H1 (cell line): ENCODE measurements at regions not wholly inside any gene's neighbourhood (a gene's known extent, or its start where the extent isn't known, plus 50 kb on each side); places are given as distances from the start of the nearest gene placed in this dataset.

Experiments used
- MAX ChIP-seq: IDR thresholded peaks from 2 replicates; pipeline ENCODE4 v1.6.1; 2012; ENCODE audit warnings: inconsistent platforms
- NRF1 ChIP-seq: IDR thresholded peaks from 2 replicates; pipeline ENCODE4 v1.6.1; 2011; ENCODE audit warnings: mild to moderate bottlenecking, low read depth, low read length, improper control_type of control experiment
- PHF8 ChIP-seq: fragments of 200-600 bp; sonication (generic); conservative IDR thresholded peaks from 2 replicates; pipeline ENCODE4 v1.7.1; 2012; ENCODE audit warnings: low read depth, mild to moderate bottlenecking, inconsistent platforms, low read length, moderate library complexity
- POLR2A ChIP-seq, 2 experiments: IDR thresholded peaks; 1 replicate in 1 of 2; 2 replicates in 1 of 2; pipeline ENCODE4 v1.6.1; 2011; ENCODE audit warnings: low read depth in 2 of 2, low read length in 2 of 2, mild to moderate bottlenecking in 2 of 2; ENCODE audit errors: control extremely low read depth in 1 of 2
- RAD21 ChIP-seq, 2 experiments: IDR thresholded peaks in 1 of 2; conservative IDR thresholded peaks in 1 of 2; 2 replicates each; pipeline ENCODE4 v1.6.1; 2011; ENCODE audit warnings: low read depth in 2 of 2, low read length in 2 of 2, improper control_type of control experiment in 1 of 2, inconsistent platforms in 1 of 2, mild to moderate bottlenecking in 1 of 2, moderate library complexity in 1 of 2
- RBBP5 ChIP-seq: IDR thresholded peaks from 2 replicates; pipeline ENCODE4 v1.7.1; 2012; ENCODE audit warnings: low read depth, mild to moderate bottlenecking, inconsistent platforms, low read length, moderate library complexity, borderline replicate concordance
- RNF2 ChIP-seq: fragments of 200-900, 300-1000 bp; sonication (generic); IDR thresholded peaks from 2 replicates; pipeline ENCODE4 v1.7.1; 2016; ENCODE audit warnings: borderline replicate concordance, low read depth, mild to moderate bottlenecking, antibody characterized with exemption, low read length; ENCODE audit not compliant: poor library complexity, severe bottlenecking; ENCODE audit errors: missing control alignments
- SIRT6 ChIP-seq: IDR thresholded peaks from one replicate; pipeline ENCODE4 v1.7.1; 2012; ENCODE audit warnings: low read length, inconsistent platforms
- ZNF274 ChIP-seq: IDR thresholded peaks from 2 replicates; pipeline ENCODE4 v1.7.0; 2012; ENCODE audit warnings: low read length, borderline replicate concordance; ENCODE audit errors: extremely low read depth

DNA sequence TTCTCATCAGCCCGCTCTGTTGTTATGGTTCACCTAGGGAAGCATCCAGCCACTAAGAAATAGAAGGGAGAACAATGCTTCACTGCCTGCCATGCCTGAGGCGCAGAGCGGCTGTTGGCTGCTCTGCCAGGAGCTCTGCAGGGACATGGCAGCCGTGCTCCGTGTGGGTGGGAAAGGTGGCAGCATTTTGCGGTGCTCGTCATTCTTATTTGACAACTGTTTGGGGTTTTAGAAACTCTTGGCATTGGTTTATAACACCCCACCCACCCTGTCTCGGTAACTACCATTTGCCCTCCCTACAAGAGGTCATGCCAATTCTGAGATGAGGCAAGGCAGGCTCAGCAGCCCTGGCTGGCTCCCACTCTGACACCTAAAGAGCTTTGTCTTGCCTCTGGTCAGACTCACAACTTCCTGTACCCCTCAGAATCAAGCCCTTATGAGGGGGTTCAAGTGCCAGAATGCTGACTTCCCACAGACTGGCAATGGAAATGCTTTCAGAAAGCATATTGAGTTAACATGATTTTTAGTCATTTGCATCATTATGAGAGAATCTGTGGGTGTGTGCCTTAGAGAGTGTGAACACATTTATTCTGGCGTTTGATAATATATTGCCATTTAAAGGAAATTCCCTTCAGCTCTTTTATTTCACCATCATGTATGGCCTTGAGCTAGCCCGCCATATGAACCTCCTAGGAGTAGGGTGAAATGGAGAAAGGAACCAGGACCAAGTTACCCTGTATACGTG lies 288.0 kb upstream of the ANKRD55 start (continued):
- TF ChIP-seq NRF1 (no peak), RNF2 (no peak), RBBP5 (no peak), PHF8 (no peak), MAX (no peak), SIRT6 (no peak), ZNF274 (no peak), RAD21 (IDR thresholded peaks at IDR 0.05 in 1 of 2, conservative IDR thresholded peaks at IDR 0.05 in 1 of 2; ENCODE audit: low read depth in 2 of 2, low read length in 2 of 2) (no peak), POLR2A (IDR thresholded peaks at IDR 0.05; ENCODE audit: control extremely low read depth in 1 of 2, low read depth in 2 of 2, low read length in 2 of 2) (no peak)
